K562 (cell line): ENCODE measurements at regions not wholly inside any gene's neighbourhood (a gene's known extent, or its start where the extent isn't known, plus 50 kb on each side); places are given as distances from the start of the nearest gene placed in this dataset.

Source experiments
- ATAC-seq: fragments of 200-7000 bp; cut with Tn5 transposase; 3 replicates; pipeline ENCODE4 v1.9.1; 2020; ENCODE audit warnings: moderate library complexity
- BruUV-seq: library from RNA; stranded (reverse); fragments of 400-500 nt; replicated peaks from 2 replicates; lab custom pipeline; 2021; lab: Mats Ljungman, UMichigan
- CTCF ChIA-PET: fragments of 300-600 bp; formaldehyde crosslinking; extraction: SDS; loops from one replicate; lab custom pipeline; 2021; ENCODE audit warnings: low intra/inter-chr PET ratio; lab: Yijun Ruan, JAX
- POLR2A ChIA-PET: fragments of 300-600, 350-650 bp; sonication (Branson Sonifier 250); formaldehyde crosslinking; extraction: SDS; loops from one replicate; lab custom pipeline; 2021; ENCODE audit warnings: antibody characterized with exemption, inconsistent platforms; lab: Yijun Ruan, JAX
- DNase-seq, 4 experiments: peaks; one replicate each; pipeline versions ENCODE4 v3.0.0 to v3.0.0-alpha.2; 2011 to 2018; ENCODE audit warnings: low spot score in 3 of 4, mixed read lengths in 3 of 4; ENCODE audit errors: extremely low read depth in 1 of 4
- FAIRE-seq: peaks from 2 replicates; lab custom pipeline; 2011; peaks lifted over from hg19 to GRCh38; lab: Jason Lieb, UNC
- H2AFZ ChIP-seq: 2 replicates; pipeline ENCODE4 v1.6.0; 2011; ENCODE audit warnings: low read depth, low read length, control low read depth, inconsistent platforms
- H3K27ac ChIP-seq: fragments of 200-600 bp; 3 replicates; pipeline ENCODE4 v1.8.0; 2011; ENCODE audit warnings: low read depth, mild to moderate bottlenecking, control low read depth, inconsistent platforms, low read length, moderate library complexity, mixed read lengths; ENCODE audit errors: extremely low read depth
- H3K27me3 ChIP-seq, 2 experiments: fragments of 300-600 bp in 1 of 2; 2 replicates in 1 of 2; 3 replicates in 1 of 2; pipeline versions ENCODE4 v1.6.0 to v1.8.0; 2011; ENCODE audit warnings: inconsistent platforms in 2 of 2, low read length in 2 of 2, mild to moderate bottlenecking in 1 of 2, mixed read lengths in 1 of 2, moderate library complexity in 1 of 2; ENCODE audit not compliant: control insufficient read depth in 2 of 2, insufficient read depth in 2 of 2
- H3K36me3 ChIP-seq: fragments of 300-600 bp; 3 replicates; pipeline ENCODE4 v1.8.0; 2011; ENCODE audit warnings: mild to moderate bottlenecking, low read length, inconsistent platforms; ENCODE audit not compliant: control insufficient read depth, insufficient read depth
- H3K4me1 ChIP-seq, 2 experiments: fragments of 200-600 bp in 1 of 2; replicated peaks in 1 of 2; 2 replicates in 1 of 2; 3 replicates in 1 of 2; pipeline versions ENCODE4 v1.5.1 to v1.8.0; 2011; ENCODE audit warnings: inconsistent platforms in 2 of 2, low read length in 2 of 2, mild to moderate bottlenecking in 1 of 2, mixed read lengths in 1 of 2, moderate library complexity in 1 of 2; ENCODE audit not compliant: control insufficient read depth in 2 of 2, insufficient read depth in 2 of 2
- H3K4me2 ChIP-seq: 2 replicates; pipeline ENCODE4 v1.6.1; 2011; ENCODE audit warnings: low read length, control low read depth, inconsistent platforms, mixed read lengths; ENCODE audit not compliant: insufficient read depth
- H3K4me3 ChIP-seq: fragments of 200-600 bp; sonication (generic), shearing (Covaris generic); 2 replicates; pipeline ENCODE4 v1.5.1; 2016; ENCODE audit warnings: control low read depth, inconsistent platforms
- H3K79me2 ChIP-seq: fragments of 200-600 bp; 3 replicates; pipeline ENCODE4 v1.8.0; 2011; ENCODE audit warnings: low read length, inconsistent platforms; ENCODE audit not compliant: control insufficient read depth, insufficient read depth
- H3K9ac ChIP-seq, 2 experiments: 2 replicates each; pipeline versions ENCODE4 v1.6.0 to v1.6.1; 2011; ENCODE audit warnings: low read depth in 2 of 2, low read length in 2 of 2, control low read depth in 1 of 2, inconsistent platforms in 1 of 2, mild to moderate bottlenecking in 1 of 2, mixed read lengths in 1 of 2; ENCODE audit not compliant: insufficient read depth in 1 of 2
- H3K9me1 ChIP-seq: one replicate; pipeline ENCODE4 v1.6.0; 2011; ENCODE audit warnings: inconsistent platforms, mild to moderate bottlenecking, low read length, moderate library complexity; ENCODE audit not compliant: control insufficient read depth, insufficient read depth
- H3K9me3 ChIP-seq: replicated peaks from 2 replicates; pipeline ENCODE4 v1.5.1; 2011; ENCODE audit warnings: low read depth, low read length, inconsistent platforms; ENCODE audit not compliant: control insufficient read depth, insufficient read depth
- H4K20me1 ChIP-seq: replicated peaks from 2 replicates; pipeline ENCODE4 v1.6.1; 2011; ENCODE audit warnings: low read length, inconsistent platforms, mixed read lengths; ENCODE audit not compliant: control insufficient read depth, insufficient read depth
- ARID3A ChIP-seq: IDR thresholded peaks from 2 replicates; pipeline ENCODE4 v1.6.1; 2012; ENCODE audit warnings: low read depth, low read length, improper control_type of control experiment, borderline replicate concordance
- IFI16 ChIP-seq: fragments of 250-450 bp; sonication (Bioruptor Pico); IDR thresholded peaks from 2 replicates; pipeline ENCODE4 v2.1.2; 2022; ENCODE audit warnings: mild to moderate bottlenecking, inconsistent platforms
- MLLT1 ChIP-seq, 2 experiments: fragments of 450-650 bp; IDR thresholded peaks; 2 replicates each; pipeline ENCODE4 v1.6.1; 2016
- PCBP1 ChIP-seq: fragments of 200-400 bp; formaldehyde crosslinking; IDR thresholded peaks from 2 replicates; pipeline ENCODE4 v1.6.1; 2018; ENCODE audit warnings: mild to moderate bottlenecking, low read depth, low read length; ENCODE audit not compliant: poor library complexity, severe bottlenecking
- POLR2H ChIP-seq: IDR thresholded peaks from 2 replicates; pipeline ENCODE4 v1.6.1; 2016; ENCODE audit warnings: missing genetic modification characterization, low read depth, mild to moderate bottlenecking, control low read depth, missing compliant biosample characterization, moderate library complexity
- RBM22 ChIP-seq: fragments of 200-400 bp; formaldehyde crosslinking; IDR thresholded peaks from 2 replicates; pipeline ENCODE4 v1.6.1; 2018; ENCODE audit warnings: low read length, low read depth; ENCODE audit not compliant: poor library complexity, severe bottlenecking
- SAP30 ChIP-seq: fragments of 200-600 bp; sonication (generic); IDR thresholded peaks from 2 replicates; pipeline ENCODE4 v1.6.1; 2012; ENCODE audit warnings: borderline replicate concordance, low read depth, mild to moderate bottlenecking, moderate library complexity, low read length, control low read depth, inconsistent platforms; ENCODE audit not compliant: insufficient read depth, poor library complexity, severe bottlenecking
- SETDB1 ChIP-seq: IDR thresholded peaks from one replicate; pipeline ENCODE4 v1.6.1; 2012; ENCODE audit warnings: low read length, control low read depth, inconsistent platforms
- ZNF589 ChIP-seq: fragments of 200-800 bp; sonication (Bioruptor generic); IDR thresholded peaks from 2 replicates; pipeline ENCODE4 v1.6.1; 2016; ENCODE audit warnings: low read depth, missing genetic modification characterization, missing compliant biosample characterization
- WGBS: fragments of 100-300 bp; shearing (Covaris generic); methylation state at CpG from one replicate; pipeline ENCODE4 v1.1.6; 2016; ENCODE audit warnings: low coverage, mixed read lengths; ENCODE audit not compliant: insufficient coverage; ENCODE audit errors: missing lambda C conversion rate; 5-methylcytosine and 5-hydroxymethylcytosine counted together
- in situ Hi-C: fragments of 300-500 bp; cut with MboI; formaldehyde crosslinking; loops from 4 replicates; pipeline ENCODE4 v1.15.0; 2018; ENCODE audit warnings: inconsistent platforms, mixed read lengths
- intact Hi-C: fragments of 100-400 bp; cut with micrococcal nuclease; formaldehyde crosslinking; loops from 2 replicates; pipeline ENCODE4 v1.14.2; 2022
- TF ChIP-seq, protein P1 (sequence below): sonication (generic); formaldehyde crosslinking; IDR thresholded peaks from 2 replicates; pipeline ENCODE4 v1.8.1; 2023; ENCODE audit warnings: mild to moderate bottlenecking, missing genetic modification reagents

GRCh38 chr20:39155971-39156370, 193.8 kb downstream of the DHX35 start:
- Histone ChIP-seq H3K27ac (no peak overlapping the region), H3K79me2 (no peaks in the 10 kb centered on the region), H3K36me3 (no peaks in the 10 kb centered on the region), H2AFZ (no peak overlapping the region), H3K9me3 (no peaks in the 10 kb centered on the region), H3K9me1 (no peaks in the 10 kb centered on the region), H3K4me1 (no peaks in the 10 kb centered on the region), H4K20me1 (no peaks in the 10 kb centered on the region), H3K9ac (no peak overlapping the region), H3K27me3 (0 out of 5 replicates have a peak, but pooled peaks cover 0 to 6% of the 10 kb centered on the region in 2 experiments), H3K4me2 (no peak overlapping the region), H3K4me3 (no peak overlapping the region)
- in situ Hi-C loops (no loop called here), intact Hi-C loops (no loop called here)
- CTCF ChIA-PET: no interaction called here
- BruUV-seq: no TSS peak
- WGBS: 1% methylated on average over 11 of the region's 12 CpGs
- no peak for TF ChIP-seq MLLT1 (IDR thresholded peaks at IDR 0.05)
- DNase-seq (no peak), ATAC-seq (no peak), FAIRE-seq (no peak)
- POLR2A ChIA-PET: interaction anchor here (0.6 kb wide), 1 partner anchor 13 kb away, joined by 3 read pairs; no protein-coding TSS in a partner anchor

DNA sequence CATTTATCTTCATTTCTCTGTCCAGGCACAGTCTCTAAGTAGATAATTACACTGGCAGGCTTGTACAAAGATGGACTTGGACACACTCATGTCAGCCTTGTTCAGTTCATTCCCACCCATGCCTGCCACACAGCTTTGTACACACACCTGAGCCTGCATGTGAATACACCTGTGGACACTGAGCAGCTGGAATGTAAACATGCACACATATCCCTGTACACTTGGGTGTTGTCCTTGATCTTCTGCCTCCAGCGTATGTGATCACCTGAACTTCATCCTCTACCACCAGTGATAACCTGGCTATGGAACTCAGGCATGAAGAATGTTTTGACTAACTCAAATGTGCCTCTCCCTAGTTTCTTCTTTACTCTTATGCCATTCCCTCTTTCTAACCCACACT, 190.6 kb downstream of the DHX35 start:
- no peak for ATAC-seq
- DNase-seq: no peak
- ChIA-PET POLR2A (interaction anchor here (0.6 to 1.5 kb wide), 2 partner anchors 12 to 19 kb away, joined by 3 to 4 read pairs; no protein-coding TSS in a partner anchor), CTCF (no interaction called here)
- Histone ChIP-seq H3K9me3 (no peaks in the 10 kb centered on the region), H3K79me2 (no peaks in the 10 kb centered on the region), H3K9me1 (peaks cover 5% of the 10 kb centered on the region), H3K27ac (no peak overlapping the region), H3K9ac (no peak overlapping the region), H3K36me3 (no peaks in the 10 kb centered on the region), H4K20me1 (no peaks in the 10 kb centered on the region), H3K4me2 (no peak overlapping the region), H3K27me3 (peaks cover 0 to 6% of the 10 kb centered on the region in 2 experiments; a peak in 1 of 5 replicates), H3K4me1 (no peaks in the 10 kb centered on the region), H3K4me3 (no peak overlapping the region), H2AFZ (no peak overlapping the region)
- in situ Hi-C loops: no loop called here
- no peak for FAIRE-seq
- intact Hi-C loops: no loop called here
- no TSS peak for BruUV-seq
- 0% methylated on average over 1 of the region's 1 CpG for WGBS
- TF ChIP-seq SETDB1 (no peak), SAP30 (no peak), PCBP1 (no peak), IFI16 (CRISPR knock-in tag) (no peak), ZNF589 (no peak), ARID3A (no peak), POLR2H (no peak), RBM22 (no peak)
- TF ChIP-seq, protein P1, sequence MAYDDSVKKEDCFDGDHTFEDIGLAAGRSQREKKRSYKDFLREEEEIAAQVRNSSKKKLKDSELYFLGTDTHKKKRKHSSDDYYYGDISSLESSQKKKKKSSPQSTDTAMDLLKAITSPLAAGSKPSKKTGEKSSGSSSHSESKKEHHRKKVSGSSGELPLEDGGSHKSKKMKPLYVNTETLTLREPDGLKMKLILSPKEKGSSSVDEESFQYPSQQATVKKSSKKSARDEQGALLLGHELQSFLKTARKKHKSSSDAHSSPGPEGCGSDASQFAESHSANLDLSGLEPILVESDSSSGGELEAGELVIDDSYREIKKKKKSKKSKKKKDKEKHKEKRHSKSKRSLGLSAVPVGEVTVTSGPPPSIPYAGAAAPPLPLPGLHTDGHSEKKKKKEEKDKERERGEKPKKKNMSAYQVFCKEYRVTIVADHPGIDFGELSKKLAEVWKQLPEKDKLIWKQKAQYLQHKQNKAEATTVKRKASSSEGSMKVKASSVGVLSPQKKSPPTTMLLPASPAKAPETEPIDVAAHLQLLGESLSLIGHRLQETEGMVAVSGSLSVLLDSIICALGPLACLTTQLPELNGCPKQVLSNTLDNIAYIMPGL (CRISPR knock-in tag): no peak
